Nephron progenitor cell (in vitro differentiated cells): ENCODE measurements at regions not wholly inside any gene's neighbourhood (a gene's known extent, or its start where the extent isn't known, plus 50 kb on each side); places are given as distances from the start of the nearest gene placed in this dataset.

Experiments used
- DNase-seq: peaks from one replicate; pipeline ENCODE4 v3.0.0; 2021
- H3K27ac Mint-ChIP-seq: 2 replicates; pipeline ENCODE4 v1.8.0; 2021; ENCODE audit warnings: mild to moderate bottlenecking, moderate library complexity, mixed read lengths
- H3K27me3 Mint-ChIP-seq: 2 replicates; pipeline ENCODE4 v1.8.0; 2021; ENCODE audit warnings: mild to moderate bottlenecking, low read depth, mixed read lengths; ENCODE audit not compliant: poor library complexity
- H3K36me3 Mint-ChIP-seq: 2 replicates; pipeline ENCODE4 v1.8.0; 2021; ENCODE audit warnings: low read depth, mixed read lengths
- H3K4me1 Mint-ChIP-seq: 2 replicates; pipeline ENCODE4 v1.8.0; 2021; ENCODE audit warnings: mixed read lengths
- H3K4me3 Mint-ChIP-seq: 2 replicates; pipeline ENCODE4 v1.8.0; 2021; ENCODE audit warnings: mild to moderate bottlenecking, moderate library complexity, mixed read lengths
- H3K9me3 Mint-ChIP-seq: 2 replicates; pipeline ENCODE4 v1.8.0; 2021; ENCODE audit warnings: mild to moderate bottlenecking, moderate library complexity, mixed read lengths
- TF ChIP-seq, protein P1 (sequence below): fragments of 200-600 bp; sonication (generic); IDR thresholded peaks from 2 replicates; pipeline ENCODE4 v1.5.0; 2021; ENCODE audit warnings: antibody characterized with exemption

DNA sequence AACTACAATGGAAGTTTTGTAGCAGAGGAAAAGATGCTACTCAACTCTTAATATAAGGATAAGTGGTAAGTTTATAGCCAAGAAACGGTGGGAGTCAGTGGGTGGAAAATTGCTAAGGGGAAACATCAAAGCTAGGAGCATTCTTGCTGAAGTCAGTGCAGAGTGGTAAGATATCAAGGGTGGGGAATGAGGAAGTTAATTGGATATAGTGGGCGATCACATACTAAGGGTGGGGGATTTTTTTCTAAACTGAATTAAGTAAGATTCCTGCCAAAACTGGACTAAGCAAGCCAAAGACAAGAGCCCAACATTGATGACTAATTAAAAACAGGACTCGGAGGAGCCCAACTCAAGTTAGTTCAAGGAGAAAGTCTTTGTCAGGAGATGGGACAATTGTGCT is 525.4 kb downstream of the CCDC85A start:
- H3K27ac Mint-ChIP-seq = no peak overlapping the region
- TF ChIP-seq, protein P1, sequence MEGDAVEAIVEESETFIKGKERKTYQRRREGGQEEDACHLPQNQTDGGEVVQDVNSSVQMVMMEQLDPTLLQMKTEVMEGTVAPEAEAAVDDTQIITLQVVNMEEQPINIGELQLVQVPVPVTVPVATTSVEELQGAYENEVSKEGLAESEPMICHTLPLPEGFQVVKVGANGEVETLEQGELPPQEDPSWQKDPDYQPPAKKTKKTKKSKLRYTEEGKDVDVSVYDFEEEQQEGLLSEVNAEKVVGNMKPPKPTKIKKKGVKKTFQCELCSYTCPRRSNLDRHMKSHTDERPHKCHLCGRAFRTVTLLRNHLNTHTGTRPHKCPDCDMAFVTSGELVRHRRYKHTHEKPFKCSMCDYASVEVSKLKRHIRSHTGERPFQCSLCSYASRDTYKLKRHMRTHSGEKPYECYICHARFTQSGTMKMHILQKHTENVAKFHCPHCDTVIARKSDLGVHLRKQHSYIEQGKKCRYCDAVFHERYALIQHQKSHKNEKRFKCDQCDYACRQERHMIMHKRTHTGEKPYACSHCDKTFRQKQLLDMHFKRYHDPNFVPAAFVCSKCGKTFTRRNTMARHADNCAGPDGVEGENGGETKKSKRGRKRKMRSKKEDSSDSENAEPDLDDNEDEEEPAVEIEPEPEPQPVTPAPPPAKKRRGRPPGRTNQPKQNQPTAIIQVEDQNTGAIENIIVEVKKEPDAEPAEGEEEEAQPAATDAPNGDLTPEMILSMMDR = no peak
- no peaks in the 10 kb centered on the region for H3K9me3 Mint-ChIP-seq
- H3K27me3 Mint-ChIP-seq = no peaks in the 10 kb centered on the region
- H3K4me1 Mint-ChIP-seq = no peaks in the 10 kb centered on the region
- H3K4me3 Mint-ChIP-seq = no peak overlapping the region
- no peaks in the 10 kb centered on the region for H3K36me3 Mint-ChIP-seq
- DNase-seq = no peak

- no peaks in the 10 kb centered on the region for H3K27me3 Mint-ChIP-seq
- no peaks in the 10 kb centered on the region for H3K4me1 Mint-ChIP-seq
- no peak overlapping the region for H3K27ac Mint-ChIP-seq
- H3K4me3 Mint-ChIP-seq = no peak overlapping the region
- no peak for DNase-seq
- no peaks in the 10 kb centered on the region for H3K9me3 Mint-ChIP-seq
- H3K36me3 Mint-ChIP-seq = no peaks in the 10 kb centered on the region
- TF ChIP-seq, protein P1 = no peak
These were observed 529.4 kb downstream of the CCDC85A start for GRCh38 chr2:56713161-56713676.

- Mint-ChIP-seq H3K4me3 (no peak overlapping the region), H3K4me1 (no peaks in the 10 kb centered on the region), H3K9me3 (no peaks in the 10 kb centered on the region), H3K27me3 (no peaks in the 10 kb centered on the region), H3K36me3 (no peaks in the 10 kb centered on the region), H3K27ac (peak overlapping the region; percentile 34)
- no peak for DNase-seq
- TF ChIP-seq, protein P1 = no peak
These were observed 530.2 kb downstream of the CCDC85A start for GRCh38 chr2:56713978-56714377.

- no peak for DNase-seq
- H3K9me3 Mint-ChIP-seq = peaks cover 3% of the 10 kb centered on the region
- peak overlapping the region; percentile 34 for H3K27ac Mint-ChIP-seq
- no peak overlapping the region for H3K4me3 Mint-ChIP-seq
- no peaks in the 10 kb centered on the region for H3K4me1 Mint-ChIP-seq
- H3K27me3 Mint-ChIP-seq = no peaks in the 10 kb centered on the region
- TF ChIP-seq, protein P1 = no peak
- H3K36me3 Mint-ChIP-seq = no peaks in the 10 kb centered on the region
These were observed 530.6 kb downstream of the CCDC85A start for GRCh38 chr2:56714400-56714799.

DNA sequence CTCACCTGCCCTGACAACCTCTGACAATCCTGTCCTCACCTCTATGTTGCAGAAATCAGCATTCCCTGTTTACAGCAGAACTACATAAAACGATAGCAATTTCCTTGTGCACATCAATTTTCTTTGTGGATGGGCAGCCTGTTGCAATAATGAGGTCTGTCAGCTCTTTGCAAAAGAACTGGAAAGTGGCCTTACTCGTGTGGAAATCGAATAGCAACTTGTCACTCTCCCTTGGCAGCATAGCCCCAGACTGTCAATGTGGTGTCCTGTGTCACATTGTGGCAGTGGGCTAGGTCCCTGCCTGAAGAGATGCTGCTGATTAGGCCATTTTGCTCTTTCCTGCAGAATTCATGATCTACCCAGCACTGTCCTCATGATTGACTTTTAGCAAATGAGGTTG is 531.9 kb downstream of the CCDC85A start:
- Mint-ChIP-seq H3K27me3 (no peaks in the 10 kb centered on the region), H3K27ac (peak overlapping the region; percentile 29), H3K4me3 (no peak overlapping the region), H3K36me3 (no peaks in the 10 kb centered on the region), H3K9me3 (peaks cover 11% of the 10 kb centered on the region), H3K4me1 (no peaks in the 10 kb centered on the region)
- TF ChIP-seq, protein P1 = no peak
- peak; percentile 3 for DNase-seq

GRCh38 chr2:56718413-56718812 is 534.6 kb downstream of the CCDC85A start:
- DNase-seq = no peak
- Mint-ChIP-seq H3K4me3 (no peak overlapping the region), H3K27me3 (no peaks in the 10 kb centered on the region), H3K9me3 (peaks cover 21% of the 10 kb centered on the region), H3K27ac (no peak overlapping the region), H3K4me1 (no peaks in the 10 kb centered on the region), H3K36me3 (no peaks in the 10 kb centered on the region)
- TF ChIP-seq, protein P1 = no peak
